Prostate gland (tissue), 2 donors: ENCODE measurements at regions not wholly inside any gene's neighbourhood (a gene's known extent, or its start where the extent isn't known, plus 50 kb on each side); places are given as distances from the start of the nearest gene placed in this dataset.
"Not testable (repeated sequence)": the region's sequence is repeated elsewhere in the genome, so short reads cannot be mapped to it uniquely, and the experiment has no call there.

Source experiments
- DNase-seq: peaks from one replicate; pipeline ENCODE4 v3.0.0-alpha.2; 2019; ENCODE audit warnings: low spot score
- H3K27ac ChIP-seq, 2 donors: fragments of 200-600 bp; sonication (generic); 2 replicates each; pipeline ENCODE4 v1.5.1; 2017 to 2019
- H3K27me3 ChIP-seq: fragments of 200-600 bp; sonication (generic); replicated peaks from 2 replicates; pipeline ENCODE4 v1.5.1; 2019; ENCODE audit not compliant: insufficient read depth
- H3K36me3 ChIP-seq, 2 donors: fragments of 200-600 bp; sonication (generic); 1 replicate in 1 of 2; 2 replicates in 1 of 2; pipeline versions ENCODE4 v1.5.1 to v1.8.1; 2017 to 2019
- H3K4me1 ChIP-seq: fragments of 200-600 bp; sonication (generic); replicated peaks from 2 replicates; pipeline ENCODE4 v1.5.1; 2019
- H3K4me3 ChIP-seq, 2 donors: fragments of 200-600 bp; sonication (generic); 2 replicates each; pipeline ENCODE4 v1.5.1; 2017 to 2019
- H3K9me3 ChIP-seq: fragments of 200-600 bp; sonication (generic); 2 replicates; pipeline ENCODE4 v1.5.1; 2017
- CTCF ChIP-seq, 4 experiments: fragments of 200-600 bp in 2 of 4; fragments of 450-650 bp in 2 of 4; sonication (generic) in 2 of 4; IDR thresholded peaks; 1 replicate in 3 of 4; 2 replicates in 1 of 4; pipeline ENCODE4 v1.5.1; 2016 to 2019; ENCODE audit warnings: antibody characterized with exemption in 4 of 4, mild to moderate bottlenecking in 2 of 4, moderate library complexity in 2 of 4
- POLR2A ChIP-seq: fragments of 450-650 bp; IDR thresholded peaks from one replicate; pipeline ENCODE4 v1.6.1; 2016; ENCODE audit warnings: antibody characterized with exemption, mild to moderate bottlenecking
- POLR2AphosphoS5 ChIP-seq: sonication (generic); formaldehyde crosslinking; IDR thresholded peaks from one replicate; pipeline ENCODE4 v1.6.1; 2017; ENCODE audit warnings: antibody characterized with exemption
- WGBS: methylation state at CpG from one replicate; pipeline ENCODE4 v1.1.5; 2018; 5-methylcytosine and 5-hydroxymethylcytosine counted together
- intact Hi-C: fragments of 100-400 bp; cut with DNase I; formaldehyde crosslinking; loops from one replicate; pipeline ENCODE4 v1.14.2; 2022

- no peak for DNase-seq
- Histone ChIP-seq H3K36me3 (no peaks in the 10 kb centered on the region), H3K27me3 (no peaks in the 10 kb centered on the region), H3K4me3 (no peak overlapping the region), H3K27ac (no peak overlapping the region), H3K9me3 (no peaks in the 10 kb centered on the region), H3K4me1 (peaks cover 4% of the 10 kb centered on the region)
- 93% methylated on average over 2 of the region's 2 CpGs for WGBS
- no peak for TF ChIP-seq POLR2AphosphoS5
- no peak for TF ChIP-seq CTCF (IDR thresholded peaks at IDR 0.05)
- no peak for TF ChIP-seq POLR2A
- intact Hi-C loops: no loop called here
These were observed 49.9 kb downstream of the ILRUN start for GRCh38 chr6:34646714-34647113.

GRCh38 chr6:34645627-34646026 is 50.9 kb downstream of the ILRUN start:
- intact Hi-C loops: no loop called here
- no peak for DNase-seq
- no peak for TF ChIP-seq POLR2A
- TF ChIP-seq CTCF (IDR thresholded peaks at IDR 0.05): no peak
- no peak for TF ChIP-seq POLR2AphosphoS5

GRCh38 chr6:34644716-34645115 is 51.9 kb downstream of the ILRUN start:
- Histone ChIP-seq H3K27ac (no peak overlapping the region), H3K9me3 (no peaks in the 10 kb centered on the region), H3K4me1 (no peaks in the 10 kb centered on the region), H3K4me3 (no peak overlapping the region), H3K27me3 (no peaks in the 10 kb centered on the region), H3K36me3 (no peaks in the 10 kb centered on the region)
- intact Hi-C loops: no loop called here
- TF ChIP-seq CTCF (IDR thresholded peaks at IDR 0.05): no peak
- TF ChIP-seq POLR2AphosphoS5: no peak
- no peak for TF ChIP-seq POLR2A
- DNase-seq: no peak
- WGBS: 75% methylated on average over 1 of the region's 1 CpG

More at GRCh38 chr6:34645627-34646026, 50.9 kb downstream of the ILRUN start:
- H3K9me3 ChIP-seq: no peaks in the 10 kb centered on the region
- H3K4me1 ChIP-seq: no peaks in the 10 kb centered on the region
- no peak overlapping the region for H3K27ac ChIP-seq
- no peak overlapping the region for H3K4me3 ChIP-seq
- H3K36me3 ChIP-seq: no peaks in the 10 kb centered on the region
- 93% methylated on average over 5 of the region's 5 CpGs for WGBS
- no peaks in the 10 kb centered on the region for H3K27me3 ChIP-seq

GRCh38 chr6:34642427-34642826 is 54.1 kb downstream of the ILRUN start:
- no peaks in the 10 kb centered on the region for H3K36me3 ChIP-seq
- 93% methylated on average over 3 of the region's 3 CpGs for WGBS
- no peak overlapping the region for H3K4me3 ChIP-seq
- intact Hi-C loops: no loop called here
- TF ChIP-seq POLR2AphosphoS5 (no peak), CTCF (IDR thresholded peaks at IDR 0.05) (no peak), POLR2A (no peak)
- H3K27ac ChIP-seq: no peak overlapping the region
- no peaks in the 10 kb centered on the region for H3K27me3 ChIP-seq
- no peaks in the 10 kb centered on the region for H3K4me1 ChIP-seq
- no peak for DNase-seq
- H3K9me3 ChIP-seq: no peaks in the 10 kb centered on the region

- H3K27ac ChIP-seq, H3K4me1 ChIP-seq, H3K9me3 ChIP-seq, H3K27me3 ChIP-seq, DNase-seq, intact Hi-C loops, H3K36me3 ChIP-seq, H3K4me3 ChIP-seq: not testable (repeated sequence)
- 93% methylated on average over 16 of the region's 16 CpGs for WGBS
These were observed 56.3 kb downstream of the ILRUN start for GRCh38 chr6:34640074-34640849.
